Inflammatory macrophage treated with lipopolysaccharide for 4 hours (primary cell): ENCODE measurements at regions not wholly inside any gene's neighbourhood (a gene's known extent, or its start where the extent isn't known, plus 50 kb on each side); places are given as distances from the start of the nearest gene placed in this dataset.

Experiments
- DNase-seq: peaks from one replicate; pipeline ENCODE4 v3.0.0-alpha.2; 2020

- DNase-seq = no peak
Measured at GRCh38 chr1:224505454-224506093, 71.0 kb upstream of the WDR26 start.

- DNase-seq = no peak
Measured at GRCh38 chr1:224506141-224506814, 71.7 kb upstream of the WDR26 start.

GRCh38 chr1:224507771-224508523, 73.3 kb upstream of the WDR26 start:
- DNase-seq = no peak

GRCh38 chr1:224509907-224510306, 75.3 kb upstream of the WDR26 start:
- DNase-seq = peak; percentile 21

DNA sequence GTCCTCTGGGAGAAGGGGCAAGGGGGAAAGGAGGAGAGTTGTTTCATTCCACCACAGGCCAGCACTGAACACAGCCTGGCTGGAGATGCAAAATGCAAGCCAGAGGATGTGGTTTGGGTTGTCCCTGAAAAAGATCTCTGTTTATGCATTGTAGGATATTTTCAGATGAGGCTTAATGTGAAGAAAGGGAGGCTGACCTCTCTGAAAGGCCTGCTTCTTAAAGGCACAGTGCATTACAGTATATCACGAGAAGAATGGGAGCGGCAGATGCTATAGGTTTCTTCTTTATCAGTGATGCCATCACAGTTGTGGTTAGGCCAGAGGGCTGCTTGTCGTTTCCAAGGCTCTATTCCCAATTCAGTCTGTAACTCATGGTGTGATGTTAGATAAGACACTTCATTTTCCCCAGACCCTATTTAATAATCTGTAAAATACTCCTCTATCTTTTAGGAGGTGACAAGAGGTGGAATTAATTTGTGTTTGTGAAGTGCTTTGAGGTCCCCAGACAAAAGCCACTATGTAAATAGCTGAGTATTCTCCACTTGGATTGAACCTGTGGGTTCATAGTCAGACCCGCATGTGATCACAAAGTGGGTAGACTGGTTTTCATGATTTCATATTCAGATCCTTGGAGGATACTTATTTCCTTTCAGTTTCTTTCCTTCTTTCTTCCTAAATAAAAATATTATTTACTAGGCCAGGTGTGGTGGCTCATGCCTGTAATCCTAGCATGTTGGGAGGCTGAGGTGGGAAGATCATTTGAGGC, 76.5 kb upstream of the WDR26 start:
- DNase-seq = no peak

- no peak for DNase-seq
Measured at GRCh38 chr1:224512600-224513151, 78.1 kb upstream of the WDR26 start.

GRCh38 chr1:224513383-224513782, 78.8 kb upstream of the WDR26 start:
- DNase-seq = no peak

- peak; percentile 79 for DNase-seq
Measured at GRCh38 chr1:224513787-224514209, 79.2 kb upstream of the WDR26 start.

GRCh38 chr1:224517171-224517570, 82.6 kb upstream of the WDR26 start:
- no peak for DNase-seq

- DNase-seq = no peak
Measured at GRCh38 chr1:224518528-224518927, 83.9 kb upstream of the WDR26 start.

DNA sequence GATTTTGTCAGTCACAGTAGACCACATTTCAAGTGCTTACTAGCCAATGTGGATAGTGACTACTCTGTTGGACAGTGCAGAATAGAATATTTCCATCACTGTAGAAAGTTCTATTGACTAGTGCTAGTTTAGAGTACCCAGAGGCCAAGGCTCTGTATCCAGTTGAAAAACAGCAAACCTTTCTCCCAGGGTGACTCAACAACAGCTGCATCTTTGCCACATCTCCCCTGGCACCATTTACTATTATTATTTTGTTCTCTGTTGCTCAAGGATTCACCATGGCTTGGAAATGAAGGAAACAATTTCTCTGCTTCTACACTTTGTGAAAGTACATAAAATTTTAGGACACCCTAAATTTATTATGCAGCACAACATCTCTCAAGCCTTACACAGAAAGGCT, 85.3 kb upstream of the WDR26 start:
- no peak for DNase-seq

DNA sequence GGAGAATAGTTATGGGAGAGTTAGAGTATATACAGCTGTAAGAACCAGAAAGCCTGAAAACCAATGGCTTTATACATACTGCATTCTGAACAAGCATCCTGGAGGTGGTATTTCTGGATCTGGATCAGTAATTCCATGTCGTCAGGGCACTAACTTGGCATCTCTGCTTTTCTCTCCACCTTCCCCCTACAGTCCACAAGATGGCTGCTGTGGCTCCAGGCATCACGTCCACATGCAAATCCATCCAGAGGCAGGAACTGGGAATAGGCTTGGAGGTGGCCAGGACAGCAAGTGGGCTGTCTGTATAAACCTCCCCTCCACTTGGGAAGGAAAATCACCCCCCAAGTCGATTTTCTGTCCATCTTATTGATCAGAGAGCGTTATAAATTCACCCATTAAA, 86.2 kb upstream of the WDR26 start:
- no peak for DNase-seq

- no peak for DNase-seq
Measured at GRCh38 chr1:224521904-224522734, 87.5 kb upstream of the WDR26 start.

DNA sequence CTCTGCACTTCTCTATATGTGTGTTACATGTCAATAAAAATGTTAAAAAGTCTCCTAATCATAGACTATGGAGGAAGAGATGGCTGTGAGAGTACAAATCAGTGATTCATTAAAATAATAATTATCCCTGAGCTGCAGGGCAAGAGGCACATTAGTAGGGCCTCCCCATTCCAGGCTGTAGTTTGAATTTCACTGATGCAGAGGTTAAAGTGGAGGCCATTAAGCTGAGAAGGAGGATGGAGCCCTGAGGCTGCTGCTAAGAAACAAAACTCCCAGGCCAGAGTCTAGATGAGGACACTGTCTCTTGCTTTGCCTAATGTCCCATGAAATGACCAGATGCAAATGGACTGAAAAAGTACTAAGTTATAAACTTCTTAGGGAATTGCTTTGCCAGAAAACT, 89.1 kb upstream of the WDR26 start:
- no peak for DNase-seq

DNA sequence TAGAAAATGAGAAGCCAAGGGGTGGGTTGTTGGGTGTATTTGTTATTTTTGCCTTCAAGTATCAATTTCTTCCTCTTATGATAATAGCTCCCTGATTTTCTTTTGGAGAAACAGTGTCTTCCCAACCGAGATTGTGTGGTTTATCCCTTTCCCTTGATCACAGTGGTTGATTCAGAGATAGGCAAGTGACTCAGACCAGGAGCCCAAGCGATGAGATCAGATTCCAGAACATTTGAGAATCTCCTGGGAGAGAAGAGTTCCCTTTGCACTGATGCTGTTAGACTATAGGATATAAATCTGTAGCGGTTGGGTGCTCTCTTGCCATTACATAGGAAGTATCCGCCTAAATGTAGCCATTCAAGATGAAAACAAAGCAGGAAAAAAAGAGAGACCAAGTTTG, 90.1 kb upstream of the WDR26 start:
- no peak for DNase-seq

GRCh38 chr1:224525411-224526040, 90.6 kb upstream of the CNIH3 start:
- no peak for DNase-seq

DNA sequence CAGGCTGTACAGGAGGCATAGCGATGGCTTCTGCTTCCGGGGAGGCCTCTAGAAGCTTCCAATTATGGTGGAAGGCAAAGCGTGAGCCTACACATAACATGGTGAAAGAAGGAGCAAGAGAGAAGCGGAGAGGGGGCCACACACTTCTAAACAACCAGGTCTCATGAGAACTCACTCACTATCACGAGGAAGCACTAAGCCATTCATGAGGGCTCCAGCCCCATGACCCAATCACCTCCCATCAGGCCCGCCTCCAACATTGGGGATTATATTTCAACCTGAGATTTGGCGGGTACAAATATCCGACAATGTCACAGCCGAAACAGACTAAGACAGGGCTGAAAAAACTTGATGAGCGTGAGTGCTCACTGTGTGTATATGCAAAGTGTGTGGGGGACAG, 89.3 kb upstream of the CNIH3 start:
- DNase-seq = no peak

GRCh38 chr1:224528900-224529299, 87.2 kb upstream of the CNIH3 start:
- DNase-seq = no peak

GRCh38 chr1:224529844-224530243, 86.3 kb upstream of the CNIH3 start:
- no peak for DNase-seq

- DNase-seq = no peak
Measured at GRCh38 chr1:224533517-224533916, 82.6 kb upstream of the CNIH3 start.

DNA sequence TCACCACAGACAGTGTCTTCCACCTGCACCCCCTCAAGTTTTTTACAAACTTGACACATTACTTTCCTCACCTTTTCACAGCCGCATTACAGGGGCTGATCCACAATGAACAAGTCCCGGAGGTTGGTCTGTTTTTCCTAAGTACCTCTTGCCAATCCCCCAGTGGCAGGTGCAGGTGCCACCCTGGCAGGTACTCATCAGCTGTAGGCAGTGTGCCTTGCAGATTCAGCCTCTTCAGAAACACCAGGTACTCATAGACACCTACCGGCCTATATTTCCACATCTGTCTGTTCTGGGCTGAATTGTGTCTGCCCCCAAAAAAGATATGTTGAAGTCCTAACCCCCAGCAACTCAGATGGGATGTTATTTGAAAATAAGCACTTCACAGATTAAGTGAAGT, 81.4 kb upstream of the CNIH3 start:
- DNase-seq = no peak

DNA sequence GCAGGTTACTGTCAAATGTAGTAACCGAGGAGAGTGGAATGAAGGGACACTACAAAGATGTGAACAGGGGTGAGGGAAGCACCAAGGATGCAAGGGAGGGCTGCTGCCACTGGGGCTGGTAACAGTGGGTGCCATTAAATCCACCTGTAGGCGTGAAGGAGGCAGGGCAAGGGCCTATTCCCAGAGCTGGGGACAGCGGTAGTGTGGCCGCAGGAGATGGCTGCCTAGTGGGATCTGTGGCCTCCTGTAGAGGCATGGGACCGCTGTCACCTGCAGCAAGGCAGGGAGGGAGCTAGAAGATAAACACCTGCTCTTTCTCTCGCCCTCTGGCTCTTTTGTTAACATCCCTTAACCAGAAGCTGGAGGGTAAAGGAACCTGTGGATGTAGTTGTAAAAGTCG, 80.5 kb upstream of the CNIH3 start:
- no peak for DNase-seq
